HG03571 (cell line): ENCODE measurements at regions not wholly inside any gene's neighbourhood (a gene's known extent, or its start where the extent isn't known, plus 50 kb on each side); places are given as distances from the start of the nearest gene placed in this dataset.
A peak's percentile ranks its signal among the peaks of the same experiment; 100 is the strongest.
"Not testable (repeated sequence)": the region's sequence is repeated elsewhere in the genome, so short reads cannot be mapped to it uniquely, and the experiment has no call there.

Source experiments
- ATAC-seq: cut with Tn5 transposase; IDR thresholded peaks from one replicate; pipeline ENCODE4 v1.9.1; 2021; ENCODE audit not compliant: unreplicated experiment

DNA sequence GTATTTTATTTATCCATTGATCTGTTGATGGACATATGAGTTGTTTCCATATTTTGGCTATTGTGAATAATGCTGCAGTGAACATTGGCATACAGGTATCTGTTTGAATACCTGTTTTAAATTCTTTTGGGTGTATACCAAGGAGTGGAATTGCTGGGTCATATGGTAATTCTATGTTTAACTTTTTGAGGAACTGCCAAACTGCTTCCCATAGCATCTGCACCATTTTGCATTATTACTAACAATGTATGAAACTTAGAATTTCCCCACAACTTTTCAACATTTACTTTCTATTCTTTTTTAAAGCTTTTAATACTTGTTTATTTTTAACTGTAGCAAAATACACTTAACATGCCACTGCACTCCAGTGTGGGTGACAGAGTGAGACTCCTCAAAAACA lies 57.0 kb upstream of the MSN start:
- ATAC-seq: no peak

DNA sequence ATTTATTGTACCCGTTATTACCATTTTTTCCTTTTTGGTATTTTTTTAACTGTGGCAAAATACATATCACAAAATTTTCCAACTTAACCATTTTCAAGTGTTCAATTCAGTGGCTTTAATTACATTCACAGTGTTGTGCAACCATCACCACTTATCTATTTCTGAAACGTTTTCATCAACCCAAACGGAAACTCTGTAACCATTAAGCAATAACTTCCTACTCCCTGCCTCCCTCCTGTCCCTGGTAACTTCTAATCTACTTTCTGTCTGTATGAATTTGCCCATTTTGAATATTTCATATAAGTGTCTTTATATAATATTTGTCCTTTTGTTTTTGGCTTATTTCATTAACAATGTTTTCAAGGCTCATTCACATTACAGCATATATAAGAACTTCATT lies 57.4 kb upstream of the MSN start:
- ATAC-seq: no peak

DNA sequence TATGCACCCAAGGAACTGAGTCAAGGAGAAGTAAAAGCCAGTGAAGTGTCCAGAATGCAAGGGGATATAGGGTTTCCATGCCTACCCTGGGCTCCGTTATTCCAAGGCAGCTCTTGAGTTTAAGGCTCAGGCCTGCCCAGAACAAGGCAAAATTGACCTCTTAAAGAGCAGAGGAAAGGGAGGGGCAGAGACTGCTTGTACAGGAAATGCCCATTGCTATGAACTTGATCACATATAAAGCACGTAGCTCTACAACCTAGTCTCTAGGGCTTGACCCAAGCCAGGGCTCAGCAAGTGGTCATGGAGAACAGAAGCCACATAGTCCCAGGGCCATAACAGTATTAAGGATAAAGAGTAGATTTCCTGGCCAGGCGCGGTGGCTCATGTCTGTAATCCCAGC lies 58.2 kb upstream of the MSN start:
- ATAC-seq: no peak

DNA sequence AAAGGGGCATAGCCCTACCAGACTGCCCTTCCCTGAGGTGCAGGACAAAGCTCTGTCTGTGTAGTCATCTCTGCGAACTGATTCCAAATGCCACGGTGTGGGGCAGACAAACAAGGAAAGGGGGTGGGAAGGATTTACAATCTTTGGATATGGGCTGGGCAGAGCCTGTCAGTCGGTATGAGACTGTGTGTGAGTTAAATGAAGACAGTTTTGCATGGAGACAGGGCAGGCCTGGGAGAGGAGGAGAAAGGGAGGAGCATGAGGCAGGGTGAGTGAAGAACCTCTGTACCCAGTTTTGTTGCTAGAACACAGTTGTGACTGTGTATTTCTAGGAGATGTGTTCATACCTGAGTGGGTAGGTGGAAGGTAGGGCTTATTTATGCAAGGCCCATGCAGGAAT lies 59.4 kb upstream of the MSN start:
- no peak for ATAC-seq

- ATAC-seq: no peak
These were observed 60.2 kb upstream of the MSN start for GRCh38 chrX:65607070-65607742.

DNA sequence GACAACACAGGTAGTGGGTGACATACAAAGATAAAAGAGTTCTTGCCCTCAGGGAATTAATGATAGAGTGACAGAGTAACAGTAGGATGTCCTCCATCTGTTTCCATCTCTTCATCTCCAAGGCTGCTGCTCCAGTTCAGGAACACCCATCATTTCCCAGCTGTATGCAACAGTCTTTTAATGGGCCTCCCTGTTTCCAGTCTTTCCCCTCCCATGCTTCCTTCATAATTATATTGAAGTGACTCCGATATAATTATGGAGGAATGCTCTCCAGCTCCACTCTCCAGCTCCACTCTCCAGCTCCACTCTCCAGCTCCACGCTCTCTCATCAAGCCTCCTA lies 65.3 kb upstream of the MSN start:
- no peak for ATAC-seq

DNA sequence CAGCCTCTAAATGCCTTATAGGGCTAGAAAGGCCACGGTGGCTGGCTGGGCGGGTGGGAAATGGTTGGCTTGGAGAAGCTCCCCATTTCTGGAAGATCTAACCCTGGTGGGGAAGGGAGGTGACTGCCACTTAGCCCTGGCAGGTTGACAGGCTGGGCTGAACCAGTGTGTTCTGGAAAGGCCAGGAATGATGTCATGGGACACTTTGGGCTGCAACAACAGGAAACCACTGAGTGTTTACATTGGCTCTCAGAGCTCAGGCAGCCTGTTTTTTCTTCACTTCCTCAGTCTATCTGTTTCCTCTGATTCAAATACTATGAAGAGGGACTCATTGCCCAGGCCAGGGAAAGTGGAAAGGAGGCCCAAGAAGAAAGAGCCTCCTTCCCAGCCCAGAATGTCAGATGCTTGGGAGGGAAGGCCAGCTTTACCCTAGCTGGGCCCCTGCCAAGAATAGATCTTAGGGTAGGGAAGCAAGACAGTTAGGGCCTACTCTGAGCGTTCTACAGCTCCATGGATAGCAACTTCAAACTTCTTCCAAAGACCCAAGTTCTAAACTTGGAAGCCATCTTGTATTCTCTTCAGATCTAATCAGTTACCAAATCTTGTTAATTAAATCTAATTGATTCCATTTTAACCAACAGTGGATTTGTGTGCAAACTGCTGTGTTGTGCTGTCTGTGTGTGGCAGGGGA lies 65.8 kb upstream of the MSN start:
- ATAC-seq: no peak

- ATAC-seq: no peak
These were observed 66.3 kb upstream of the MSN start for GRCh38 chrX:65601126-65601525.

DNA sequence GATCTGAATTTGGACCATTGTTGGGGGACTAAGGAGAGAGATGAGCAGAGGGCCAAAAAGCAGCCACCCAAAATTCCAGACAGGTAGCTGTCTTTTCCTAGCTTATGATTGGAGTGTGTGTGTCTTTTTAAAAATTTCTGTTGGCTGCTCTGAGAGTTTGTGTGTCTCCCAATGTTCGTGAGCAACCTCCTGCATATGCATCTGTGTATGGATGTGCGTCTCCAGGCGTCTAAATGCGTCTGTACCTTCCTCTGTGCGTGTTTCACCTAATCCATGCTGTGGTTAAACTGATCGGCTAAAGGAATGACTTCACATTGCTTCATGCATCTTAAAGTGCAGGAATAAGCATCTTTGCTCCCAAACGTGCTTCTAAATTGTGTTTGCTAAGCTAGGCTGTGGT lies 65.5 kb upstream of the LAS1L start:
- no peak for ATAC-seq

DNA sequence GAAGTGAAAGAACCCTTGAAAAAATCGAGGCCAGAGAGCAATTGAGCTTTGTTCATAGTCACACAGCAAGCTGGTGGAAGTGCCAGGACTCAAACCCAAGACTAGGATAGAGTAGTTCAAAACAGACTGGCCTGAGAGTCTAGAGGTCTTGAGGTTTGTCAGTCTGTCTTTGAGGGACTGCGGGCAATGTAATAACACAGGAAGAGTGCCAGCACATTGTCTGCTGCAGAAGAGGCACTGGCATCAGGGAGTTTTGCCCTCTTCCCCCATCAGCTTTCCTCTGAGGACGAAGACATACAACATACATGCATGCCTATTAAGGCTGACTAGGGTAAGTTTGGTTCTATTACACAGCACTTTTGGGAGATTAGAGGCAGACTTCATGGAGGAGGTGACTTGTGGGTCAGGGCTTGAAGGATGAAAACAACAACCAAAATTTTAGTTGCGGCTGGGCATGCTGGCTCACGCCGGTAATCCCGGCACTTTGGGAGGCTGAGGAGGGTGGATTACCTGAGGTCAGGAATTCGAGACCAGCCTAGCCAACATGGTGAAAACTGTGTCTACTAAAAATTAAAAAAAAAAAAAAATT lies 64.1 kb upstream of the LAS1L start:
- ATAC-seq: no peak

- peak; percentile 59 for ATAC-seq
These were observed 61.9 kb upstream of the LAS1L start for GRCh38 chrX:65596270-65597034.

- peak; percentile 87 for ATAC-seq
These were observed 60.9 kb upstream of the LAS1L start for GRCh38 chrX:65595460-65595876.

- no peak for ATAC-seq
These were observed 56.6 kb upstream of the LAS1L start for GRCh38 chrX:65591206-65591605.

GRCh38 chrX:65589304-65589703 lies 54.7 kb upstream of the LAS1L start:
- ATAC-seq: no peak

DNA sequence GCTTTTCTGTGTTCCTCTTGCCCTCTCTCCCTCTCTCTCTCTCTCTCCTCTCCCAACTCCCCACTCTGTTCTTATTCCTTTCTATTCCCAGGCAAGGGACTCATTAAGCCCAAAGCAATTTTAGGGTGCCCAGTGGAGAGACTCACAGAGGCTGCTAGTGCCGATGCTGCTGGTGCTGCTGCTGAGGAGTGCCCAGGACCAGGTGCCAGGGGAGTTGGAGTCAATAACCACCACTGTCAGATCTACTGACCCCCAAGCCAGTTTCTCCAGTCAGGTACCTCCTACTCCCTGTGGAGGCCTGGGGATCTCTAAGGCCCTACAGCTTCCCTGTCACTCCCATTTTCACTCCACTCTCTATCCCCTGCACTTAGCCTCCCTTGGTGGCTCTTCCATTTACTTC lies 54.2 kb upstream of the LAS1L start:
- ATAC-seq: no peak

DNA sequence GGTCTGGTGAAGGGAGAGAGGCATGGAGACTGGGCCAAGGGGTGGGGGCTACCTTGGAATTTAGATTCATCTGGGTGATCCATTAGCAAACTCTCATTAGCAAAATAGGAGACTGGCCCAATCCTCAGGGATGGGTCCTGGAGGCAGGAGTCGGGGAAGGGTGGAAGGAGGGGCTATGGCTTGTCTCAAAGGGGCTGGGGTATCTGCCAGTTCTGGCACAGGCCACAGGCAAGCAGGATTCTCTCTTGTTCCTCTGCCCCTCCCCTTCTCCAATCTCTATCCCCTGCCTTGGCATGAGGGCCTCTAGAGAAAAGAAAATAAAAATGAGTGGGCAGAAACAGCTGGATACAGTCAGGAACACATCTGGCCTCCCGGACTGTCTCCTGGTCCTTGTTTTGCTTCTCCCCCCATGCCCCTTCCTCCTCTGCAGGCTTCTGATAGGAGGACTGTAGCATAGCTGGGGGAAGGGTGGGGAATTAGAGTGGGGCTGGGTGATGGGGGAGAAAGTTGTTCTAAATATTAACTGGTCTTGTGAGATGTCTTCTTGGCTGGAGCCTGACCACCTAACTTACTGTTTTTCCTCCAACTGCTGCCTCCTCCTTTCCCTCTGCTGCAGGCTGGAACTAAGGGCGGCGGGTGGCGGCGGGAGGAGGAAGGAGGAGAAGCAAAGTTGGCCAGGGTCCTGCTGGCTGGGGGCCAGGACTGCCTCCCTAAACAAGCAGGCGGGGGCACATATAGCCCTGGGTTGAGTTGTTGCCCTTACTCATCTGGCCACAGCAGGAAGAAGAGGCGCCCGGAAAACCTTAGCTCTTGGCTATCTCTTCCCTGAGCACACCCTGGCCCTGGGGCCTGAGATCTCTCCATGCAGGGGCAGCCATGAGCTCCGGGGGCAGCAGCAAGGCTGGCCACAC lies 53.3 kb upstream of the LAS1L start:
- no peak for ATAC-seq

DNA sequence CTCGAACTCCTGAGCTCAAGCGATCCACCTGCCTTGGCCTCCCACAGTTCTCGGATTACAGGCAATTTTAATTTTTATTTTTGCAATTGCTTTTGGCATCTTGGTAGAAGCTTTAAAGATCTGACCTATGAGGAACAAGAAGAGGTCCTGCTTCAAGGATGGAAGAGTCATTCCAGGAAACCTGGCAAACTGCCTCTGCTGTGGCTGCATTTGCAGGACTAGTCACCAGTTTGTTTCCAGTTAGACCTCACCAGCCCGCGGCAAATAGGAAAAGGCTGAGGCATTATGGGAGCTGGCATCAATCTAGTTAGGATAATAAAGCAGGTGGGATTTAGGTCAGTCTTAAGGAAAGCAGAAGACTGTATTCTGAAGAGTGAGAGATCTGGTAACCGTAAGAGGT lies 51.9 kb upstream of the LAS1L start:
- ATAC-seq: no peak

DNA sequence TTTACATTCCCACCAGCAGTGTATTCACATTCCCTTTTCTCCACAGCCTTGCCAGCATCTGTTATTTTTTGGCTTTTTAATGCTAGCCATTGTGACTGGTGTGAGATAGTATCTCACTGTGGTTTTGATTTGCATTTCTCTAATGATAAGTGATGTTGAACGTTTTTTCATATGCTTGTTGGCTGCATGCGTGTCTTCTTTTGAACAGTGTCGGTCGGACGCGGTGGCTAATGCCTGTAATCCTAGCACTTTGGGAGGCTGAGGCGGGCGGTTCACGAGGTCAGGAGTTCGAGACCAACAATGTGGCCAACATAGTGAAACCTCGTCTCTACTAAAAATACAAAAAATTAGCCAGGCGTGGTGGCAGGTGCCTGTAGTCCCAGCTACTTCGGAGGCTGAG lies 50.6 kb upstream of the LAS1L start:
- ATAC-seq: not testable (repeated sequence)
